ENCODE measurements at regions not wholly inside any gene's neighbourhood (a gene's known extent, or its start where the extent isn't known, plus 50 kb on each side); places are given as distances from the start of the nearest gene placed in this dataset.

DNA sequence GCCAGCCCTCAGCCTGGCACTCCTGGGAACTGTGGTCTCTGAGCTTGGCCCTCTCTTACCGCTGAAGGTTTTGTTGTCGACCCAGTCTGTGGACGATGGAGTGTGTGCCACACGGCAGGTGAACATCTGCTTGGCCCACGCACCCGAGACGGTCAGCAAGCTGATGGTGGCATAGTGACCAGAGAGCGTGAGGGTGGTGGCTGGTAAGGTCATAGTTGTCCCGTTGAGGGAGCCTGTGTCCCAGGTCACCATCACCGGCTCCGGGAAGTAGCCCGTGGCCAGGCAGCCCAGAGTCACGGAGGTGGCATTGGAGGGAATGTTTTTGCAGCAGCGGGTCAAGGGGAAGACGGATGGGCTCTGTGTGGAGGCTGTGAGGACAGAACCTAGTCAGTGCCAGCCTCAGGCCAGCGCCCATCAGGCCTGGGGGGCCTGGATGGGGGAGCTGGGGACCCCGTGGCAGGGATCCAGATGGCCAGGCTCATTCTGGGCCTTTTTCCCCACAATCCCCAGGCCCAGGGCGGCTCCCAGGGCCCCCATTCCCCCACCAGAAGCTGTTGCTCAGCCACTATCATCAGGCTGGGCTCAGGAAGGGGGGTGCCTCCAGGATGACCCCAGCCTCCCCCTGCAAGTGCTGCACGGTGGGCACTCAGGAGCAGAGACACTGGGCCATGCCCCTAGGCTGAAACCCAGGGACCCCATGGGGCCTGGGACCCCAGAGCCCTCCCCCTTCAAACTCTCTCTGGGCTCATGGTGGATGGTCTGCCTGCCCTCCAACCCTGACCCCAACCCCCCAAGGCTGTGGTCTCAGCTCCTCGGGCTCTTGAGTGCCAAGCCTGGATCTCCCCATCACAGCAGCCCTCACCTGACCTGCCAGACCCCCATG lies 75.2 kb downstream of the TMEM121 start:
- Histone ChIP-seq H3K79me2 (ENCODE audit: control insufficient read depth, insufficient read depth, low read length) (no peaks in the 10 kb centered on the region), H3K9me1 (replicated peaks; ENCODE audit: control insufficient read depth, extremely low read depth, insufficient read depth, low read length) (no peaks in the 10 kb centered on the region), H3K4me3 (replicated peaks in 1 of 3; ENCODE audit: insufficient read depth in 1 of 3, low read depth in 1 of 3, low read length in 3 of 3) (no peak overlapping the region), H3K27ac (ENCODE audit: insufficient read depth, low read depth, low read length) (no peak overlapping the region), H4K20me1 (replicated peaks; ENCODE audit: control insufficient read depth, extremely low read depth, insufficient read depth, low read length) (no peaks in the 10 kb centered on the region), H3K4me1 (ENCODE audit: control insufficient read depth, extremely low read depth, insufficient read depth, low read length) (no peaks in the 10 kb centered on the region), H3K36me3 (ENCODE audit: control insufficient read depth in 2 of 2, extremely low read depth in 1 of 2, insufficient read depth in 2 of 2, low read length in 2 of 2) (no peaks in the 10 kb centered on the region), H3K4me2 (ENCODE audit: insufficient read depth, low read length) (no peak overlapping the region), H2AFZ (ENCODE audit: low read depth, low read length) (no peak overlapping the region), H3K9ac (replicated peaks; ENCODE audit: extremely low read depth, insufficient read depth, low read length) (no peak overlapping the region), H3K9me3 (replicated peaks; ENCODE audit: control insufficient read depth, insufficient read depth, low read length) (no peaks in the 10 kb centered on the region), H3K27me3 (ENCODE audit: control insufficient read depth in 2 of 2, insufficient read depth in 2 of 2, low read length in 2 of 2) (no peaks in the 10 kb centered on the region)
- ChIA-PET POLR2A (no interaction called here), CTCF (no interaction called here)
- dilution Hi-C loops (cut with MboI; ENCODE audit: extremely low pct_ligation_motif_present, low sequenced_read_pairs), result no loop called here
- intact Hi-C loops (cut with micrococcal nuclease), result no loop called here
- DNase-seq (ENCODE audit: low read depth, low spot score) (no peak), FAIRE-seq (no peak)
- no TSS peak for BruUV-seq (replicated peaks)
- TF ChIP-seq, protein P1, sequence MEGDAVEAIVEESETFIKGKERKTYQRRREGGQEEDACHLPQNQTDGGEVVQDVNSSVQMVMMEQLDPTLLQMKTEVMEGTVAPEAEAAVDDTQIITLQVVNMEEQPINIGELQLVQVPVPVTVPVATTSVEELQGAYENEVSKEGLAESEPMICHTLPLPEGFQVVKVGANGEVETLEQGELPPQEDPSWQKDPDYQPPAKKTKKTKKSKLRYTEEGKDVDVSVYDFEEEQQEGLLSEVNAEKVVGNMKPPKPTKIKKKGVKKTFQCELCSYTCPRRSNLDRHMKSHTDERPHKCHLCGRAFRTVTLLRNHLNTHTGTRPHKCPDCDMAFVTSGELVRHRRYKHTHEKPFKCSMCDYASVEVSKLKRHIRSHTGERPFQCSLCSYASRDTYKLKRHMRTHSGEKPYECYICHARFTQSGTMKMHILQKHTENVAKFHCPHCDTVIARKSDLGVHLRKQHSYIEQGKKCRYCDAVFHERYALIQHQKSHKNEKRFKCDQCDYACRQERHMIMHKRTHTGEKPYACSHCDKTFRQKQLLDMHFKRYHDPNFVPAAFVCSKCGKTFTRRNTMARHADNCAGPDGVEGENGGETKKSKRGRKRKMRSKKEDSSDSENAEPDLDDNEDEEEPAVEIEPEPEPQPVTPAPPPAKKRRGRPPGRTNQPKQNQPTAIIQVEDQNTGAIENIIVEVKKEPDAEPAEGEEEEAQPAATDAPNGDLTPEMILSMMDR (IDR thresholded peaks at IDR 0.05; ENCODE audit: extremely low read depth in 1 of 2, insufficient read depth in 1 of 2, low read depth in 1 of 2, low read length in 2 of 2), result no peak
- TF ChIP-seq, protein P2, sequence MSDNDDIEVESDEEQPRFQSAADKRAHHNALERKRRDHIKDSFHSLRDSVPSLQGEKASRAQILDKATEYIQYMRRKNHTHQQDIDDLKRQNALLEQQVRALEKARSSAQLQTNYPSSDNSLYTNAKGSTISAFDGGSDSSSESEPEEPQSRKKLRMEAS (IDR thresholded peaks at IDR 0.05; ENCODE audit: insufficient read depth, insufficient read length), result no peak
- TF ChIP-seq POLR2A (IDR thresholded peaks at IDR 0.05; ENCODE audit: low read depth, low read length) (no peak), FOS (IDR thresholded peaks at IDR 0.05; ENCODE audit: borderline replicate concordance, insufficient read depth, low read length) (no peak), JUN (IDR thresholded peaks at IDR 0.05; ENCODE audit: borderline replicate concordance, insufficient read depth, insufficient read length, low read depth) (no peak), GATA2 (IDR thresholded peaks at IDR 0.05; ENCODE audit: insufficient read depth, insufficient read length, low read depth, low read length) (no peak)

Data from endothelial cell of umbilical vein (primary cell).